Stimulated activated CD4-positive, alpha-beta T cell treated with anti-CD3 and anti-CD28 coated beads, Interleukin-4, amount 100 ng/mL, for 24 hours (primary cell): ENCODE measurements at regions not wholly inside any gene's neighbourhood (a gene's known extent, or its start where the extent isn't known, plus 50 kb on each side); places are given as distances from the start of the nearest gene placed in this dataset.
"Not testable (repeated sequence)": the region's sequence is repeated elsewhere in the genome, so short reads cannot be mapped to it uniquely, and the experiment has no call there.

ENCODE experiments used
- DNase-seq: peaks from one replicate; pipeline ENCODE4 v3.0.0-alpha.2; 2020

DNA sequence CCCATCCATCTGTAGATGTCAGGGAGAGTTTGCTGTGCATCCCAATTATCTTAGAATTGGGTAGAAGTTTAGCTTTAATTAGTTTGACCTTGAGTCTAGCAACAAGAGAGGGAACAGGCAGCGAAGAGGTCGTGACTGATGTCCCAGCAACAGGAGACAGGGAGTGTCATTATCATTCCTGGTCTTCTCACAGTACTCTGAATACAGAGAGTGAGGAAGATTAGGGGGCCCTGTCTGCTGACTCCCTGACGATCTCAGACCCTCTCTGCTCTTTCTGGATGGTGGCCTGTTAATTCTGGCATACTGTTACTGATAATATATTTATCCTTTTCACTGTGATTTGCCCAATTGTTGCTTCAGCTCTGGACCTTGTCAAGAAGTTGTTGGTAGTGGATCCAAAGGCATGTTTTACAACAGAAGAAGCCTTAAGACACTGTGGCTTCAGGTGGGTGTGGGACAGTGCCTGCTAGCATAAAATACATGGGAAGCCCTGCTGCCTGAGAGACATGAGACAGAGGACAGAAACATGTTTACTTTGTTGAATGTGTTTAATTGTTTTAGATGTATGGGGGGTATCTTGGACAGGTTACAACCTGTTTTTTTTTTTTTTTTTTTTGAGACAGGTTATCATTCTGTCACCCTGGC is 256.6 kb downstream of the GOLGA6L6 start:
- not testable (repeated sequence) for DNase-seq

DNA sequence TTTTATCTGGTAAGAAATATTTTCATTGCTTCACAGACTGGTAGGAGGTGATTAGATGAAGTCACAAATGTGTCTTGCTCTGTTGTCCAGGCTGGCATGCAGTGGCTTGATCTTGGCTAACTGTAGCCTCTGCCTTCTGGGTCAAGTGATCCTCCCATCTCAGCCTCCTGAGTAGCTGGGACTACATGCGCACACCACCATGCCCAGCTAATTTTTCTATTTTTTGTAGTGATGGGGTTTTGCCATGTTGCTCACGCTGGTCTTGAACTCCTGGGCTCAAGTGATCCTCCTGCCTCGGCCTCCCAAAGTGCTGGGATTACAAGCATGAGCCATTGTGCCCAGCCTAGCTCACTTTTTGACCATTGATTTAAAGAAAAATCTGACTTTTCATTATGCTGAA is 257.9 kb downstream of the GOLGA6L6 start:
- not testable (repeated sequence) for DNase-seq

DNA sequence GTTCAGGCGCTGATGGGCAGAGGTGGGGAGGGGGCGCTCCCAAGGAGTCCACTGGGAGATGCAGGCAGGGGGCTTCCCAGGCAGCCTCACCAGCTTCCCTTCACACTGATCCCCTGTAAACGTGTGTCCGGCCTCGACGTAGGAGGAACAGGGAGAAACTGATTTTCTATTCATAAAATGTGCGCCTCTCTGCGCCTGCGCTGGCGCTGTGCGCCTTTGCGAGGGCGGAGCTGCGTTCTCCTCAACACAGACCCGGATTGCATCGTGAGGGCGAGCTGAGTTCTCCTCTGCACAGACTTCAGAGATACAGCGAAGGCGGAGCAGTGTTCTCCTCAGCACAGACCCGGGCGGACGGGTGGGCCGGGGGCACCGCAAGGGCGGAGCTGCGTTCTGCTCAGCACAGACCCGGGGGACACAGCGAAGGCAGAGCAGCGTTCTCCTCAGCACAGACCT is 259.1 kb downstream of the GOLGA6L6 start:
- not testable (repeated sequence) for DNase-seq

DNA sequence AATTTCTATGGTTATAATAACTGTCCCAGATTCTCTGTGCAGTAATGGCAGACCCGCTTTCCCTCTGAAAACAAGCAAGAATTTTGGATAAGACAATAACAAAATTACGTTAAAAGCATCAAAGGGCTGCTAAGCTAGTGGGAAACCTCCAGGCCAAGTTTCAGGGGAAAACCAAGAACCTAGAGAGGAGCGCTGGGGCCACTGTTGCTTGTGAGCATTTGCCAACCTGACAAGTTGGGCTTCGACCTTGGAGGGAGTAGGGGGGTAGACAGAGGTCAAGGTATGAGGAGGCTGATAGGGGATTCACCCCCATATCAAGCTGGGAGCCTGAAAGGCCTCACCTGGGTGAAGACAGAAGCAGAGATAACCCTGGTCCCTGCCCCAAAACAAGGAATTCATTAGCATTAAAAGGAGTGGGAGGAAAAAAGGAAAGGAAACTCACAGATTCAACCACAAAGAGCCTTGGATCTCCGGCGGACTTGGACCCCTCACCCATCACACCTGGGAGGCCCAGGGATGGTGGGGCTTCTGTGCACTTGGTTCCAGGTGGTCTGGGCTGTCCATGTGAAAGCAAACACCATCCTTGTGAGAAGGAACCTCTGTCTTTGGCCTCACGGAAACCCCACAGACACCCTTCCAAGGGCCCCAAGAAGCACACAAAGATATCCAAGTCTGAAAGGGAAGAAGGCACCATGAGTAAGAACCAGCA is 259.9 kb downstream of the GOLGA6L6 start:
- DNase-seq = not testable (repeated sequence)

DNA sequence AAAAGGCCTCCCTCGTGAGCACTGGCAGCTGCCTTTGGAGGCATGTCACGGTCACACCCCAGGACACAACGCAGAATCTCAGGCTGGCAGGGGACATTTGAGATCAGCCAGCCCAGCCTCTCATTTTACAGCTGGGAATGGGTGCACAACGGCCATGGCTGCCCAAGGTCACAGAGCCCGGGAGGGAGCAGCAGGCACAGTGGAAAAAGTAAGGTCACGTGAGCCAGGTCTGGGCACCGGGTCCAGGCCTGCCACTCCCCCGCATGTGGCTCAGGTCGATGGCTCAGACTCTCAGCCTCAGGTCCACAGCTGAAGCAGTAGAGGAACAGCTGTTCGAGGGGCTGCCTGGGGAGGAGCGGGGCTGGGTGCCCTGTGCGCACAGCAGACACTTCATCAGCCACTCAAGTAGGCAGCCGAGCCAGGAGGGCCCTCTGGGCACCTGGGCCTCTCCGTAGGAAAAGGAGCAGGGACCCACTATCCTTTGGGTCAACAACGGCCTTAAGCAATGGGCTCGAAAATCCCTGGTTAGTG is 260.6 kb downstream of the GOLGA6L6 start:
- no peak for DNase-seq

DNA sequence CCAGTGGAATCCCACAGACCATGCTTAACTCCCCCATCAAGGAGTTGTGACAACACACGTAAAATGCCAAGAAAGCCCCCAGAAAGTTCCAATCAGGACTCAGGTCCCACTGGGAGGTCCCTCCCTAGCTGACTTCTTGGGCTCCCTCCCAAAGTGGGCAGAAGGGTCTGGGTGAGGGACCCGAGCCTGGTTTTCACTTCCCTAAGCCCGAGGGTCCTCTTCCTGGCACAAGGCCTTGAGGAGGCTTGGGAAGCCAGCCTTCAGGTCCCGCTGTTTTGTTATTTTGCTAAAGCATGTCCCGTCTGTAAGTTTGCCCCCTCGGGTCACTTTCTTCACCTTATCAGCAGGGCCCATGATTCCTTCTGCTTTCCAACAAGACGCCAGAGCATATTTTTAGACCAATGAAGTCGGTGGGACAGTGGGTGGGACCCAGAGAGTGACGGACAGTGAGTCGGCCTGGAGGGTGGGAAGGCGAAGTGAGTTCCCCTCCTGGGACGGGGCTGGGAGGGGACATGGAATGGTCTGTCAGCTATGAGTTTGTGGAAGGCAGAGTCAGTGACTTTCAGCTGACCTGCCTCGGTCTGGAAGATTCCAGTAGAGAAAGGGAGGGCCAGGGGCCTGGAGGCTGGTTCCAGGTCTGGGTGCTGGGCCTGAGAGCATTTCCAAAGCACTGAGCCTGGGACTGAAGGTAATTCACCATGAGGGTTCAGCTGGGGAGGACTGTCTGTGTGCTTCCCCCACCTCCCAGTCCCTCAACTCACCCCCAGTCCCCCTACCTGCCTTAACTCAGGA is 261.3 kb downstream of the GOLGA6L6 start:
- not testable (repeated sequence) for DNase-seq

DNA sequence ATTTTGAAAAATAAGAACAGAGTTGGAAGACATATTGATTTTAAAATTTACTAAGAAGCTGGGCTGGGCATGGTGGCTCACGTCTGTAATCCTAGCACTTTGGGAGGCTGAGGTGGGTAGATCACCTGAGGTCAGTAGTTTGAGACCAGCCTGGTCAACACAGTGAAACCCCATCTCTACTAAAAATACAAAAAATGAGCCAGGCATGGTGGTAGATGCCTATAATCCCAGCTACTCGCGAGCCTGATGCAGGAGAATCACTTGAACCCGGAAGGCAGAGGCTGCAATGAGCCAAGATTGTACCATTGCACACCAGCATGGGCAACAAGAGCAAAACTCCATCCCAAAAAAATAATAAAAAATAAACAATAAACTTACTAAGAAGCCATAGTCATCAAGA is 262.5 kb downstream of the GOLGA6L6 start:
- DNase-seq = not testable (repeated sequence)

DNA sequence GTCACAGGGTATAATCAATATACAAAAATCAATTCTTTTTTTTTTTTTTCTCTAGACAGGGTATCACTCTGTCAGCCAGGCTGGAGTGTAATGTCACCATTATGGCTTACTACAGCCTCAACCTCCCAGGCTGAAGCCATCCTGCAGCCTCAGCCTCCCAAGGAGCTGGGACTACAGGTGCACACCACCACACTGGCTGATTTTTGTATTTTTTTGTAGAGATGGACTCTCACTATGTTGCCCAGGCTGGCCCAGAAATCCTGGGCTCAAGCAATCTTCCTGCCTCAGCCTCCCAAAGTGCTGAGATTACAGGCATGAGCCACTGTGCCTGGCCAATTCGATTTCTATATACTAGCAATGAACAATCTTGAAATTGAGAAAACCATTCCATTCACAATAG is 263.2 kb downstream of the GOLGA6L6 start:
- DNase-seq = not testable (repeated sequence)

DNA sequence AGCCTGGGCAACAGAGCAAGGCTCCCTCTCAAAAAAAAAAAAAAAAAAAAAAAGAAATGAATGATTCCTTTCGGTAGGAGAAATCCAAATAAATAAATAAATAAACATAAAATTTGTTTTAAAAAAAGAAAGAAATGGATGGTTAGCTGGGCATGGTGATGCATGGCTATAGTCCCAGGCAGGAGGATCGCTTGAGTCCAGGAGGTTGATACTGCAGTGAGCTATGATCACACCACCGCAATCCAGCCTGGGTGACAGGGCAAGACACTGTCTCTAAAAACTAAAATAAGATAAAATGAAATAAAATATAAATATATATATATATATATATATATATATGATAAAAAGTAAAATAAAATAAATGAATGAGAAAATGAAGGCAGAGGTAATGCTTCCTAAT is 264.1 kb downstream of the GOLGA6L6 start:
- not testable (repeated sequence) for DNase-seq

DNA sequence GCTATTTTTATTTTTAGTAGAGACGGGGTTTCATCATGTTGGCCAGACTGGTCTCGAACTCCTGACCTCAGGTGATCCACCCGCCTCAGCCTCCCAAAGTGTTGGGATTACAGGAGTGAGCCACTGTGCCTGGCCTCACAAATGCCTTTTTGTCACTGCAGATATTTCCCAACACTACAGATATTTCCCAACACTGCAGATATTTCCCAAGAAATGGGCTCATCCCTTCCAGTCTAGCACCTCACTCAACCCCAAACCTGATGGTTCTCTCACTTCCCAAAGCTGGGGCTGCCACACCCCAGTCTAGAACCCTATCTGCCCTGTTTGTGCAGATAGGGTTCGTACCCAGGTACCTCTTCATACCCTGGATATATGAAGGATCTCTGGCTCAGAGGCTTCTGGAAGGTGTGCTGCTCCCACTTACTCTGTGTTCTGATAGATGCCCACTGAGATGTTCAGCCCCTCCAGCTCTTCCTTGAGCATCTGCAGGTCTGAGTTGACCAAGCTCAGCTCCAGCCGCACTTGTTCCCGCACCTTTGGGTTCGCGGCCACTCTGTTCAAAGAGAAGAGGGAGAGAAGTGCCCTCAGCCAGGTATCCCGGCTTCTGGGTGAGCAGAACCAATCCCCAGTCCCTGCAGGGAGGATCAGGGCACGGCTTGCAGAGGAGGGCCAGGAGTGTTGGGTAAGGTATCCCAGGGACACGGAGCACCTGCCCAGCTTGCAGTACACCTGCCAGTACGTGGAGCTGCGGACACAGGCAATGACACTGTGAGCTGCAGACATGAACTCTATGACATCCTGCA is 265.1 kb downstream of the GOLGA6L6 start:
- not testable (repeated sequence) for DNase-seq

DNA sequence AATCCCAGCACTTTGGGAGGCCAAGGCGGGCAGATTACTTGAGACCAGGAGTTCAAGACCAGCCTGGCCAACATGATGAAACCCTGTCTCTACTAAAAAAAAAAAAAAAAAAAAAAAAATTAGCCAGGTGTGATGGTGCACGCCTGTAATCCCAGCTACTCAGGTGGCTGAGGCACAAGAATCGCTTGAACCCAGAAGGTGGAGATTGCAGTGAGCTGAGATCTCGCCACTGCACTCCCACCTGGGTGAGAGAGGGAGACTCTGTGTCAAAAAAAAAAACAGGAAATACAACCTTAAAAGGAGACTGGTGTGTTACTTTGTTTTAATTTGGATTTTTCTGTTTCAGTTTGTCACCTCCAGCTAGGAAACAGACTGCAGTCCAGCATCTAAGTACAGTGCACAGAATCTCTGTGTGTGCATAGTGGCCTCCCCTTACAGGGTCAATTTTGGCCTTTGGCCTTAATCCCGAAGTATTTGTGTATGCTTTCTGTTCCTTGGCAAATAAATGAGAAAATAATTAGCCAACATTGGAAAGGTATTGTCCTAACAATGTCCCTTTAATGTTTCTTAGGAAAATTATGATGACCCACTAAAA is 266.1 kb downstream of the GOLGA6L6 start:
- DNase-seq = not testable (repeated sequence)

DNA sequence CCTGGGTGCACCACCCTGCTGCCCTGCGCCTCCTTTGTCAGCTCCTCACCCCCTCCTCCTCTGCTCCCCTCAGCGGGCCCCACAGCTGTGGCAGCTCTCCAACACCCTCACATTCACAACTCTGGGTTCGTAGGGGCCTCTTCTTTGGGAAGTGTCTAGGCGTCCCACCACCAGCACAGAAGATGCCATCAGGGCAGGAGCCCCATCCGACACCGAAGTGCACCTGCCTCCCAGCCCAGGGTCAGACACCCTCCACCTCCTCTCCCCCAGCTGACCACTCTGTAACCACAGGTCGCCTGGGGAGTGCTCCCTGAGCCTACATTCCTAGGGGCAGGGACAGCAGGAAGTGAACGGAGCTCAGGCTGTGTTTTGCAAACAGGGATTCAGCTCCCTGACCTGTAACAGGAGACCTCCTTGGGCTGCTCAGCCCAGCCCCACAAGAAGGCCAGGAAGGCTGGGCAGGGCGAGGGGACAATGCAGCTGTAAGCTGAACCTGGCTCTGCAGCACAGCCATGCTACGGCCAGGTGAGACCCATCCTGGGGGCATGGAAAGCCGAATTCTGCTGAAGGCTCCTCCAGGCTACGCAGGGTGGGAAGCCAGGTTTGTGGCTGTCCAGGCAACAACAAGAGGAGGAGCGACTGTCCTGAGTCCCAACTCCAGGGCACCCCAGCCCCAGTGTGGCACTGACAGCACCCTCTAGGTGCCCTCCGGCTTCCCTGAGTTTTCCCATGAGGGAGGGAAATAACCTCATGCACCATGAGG is 269.0 kb downstream of the GOLGA6L6 start:
- no peak for DNase-seq

DNA sequence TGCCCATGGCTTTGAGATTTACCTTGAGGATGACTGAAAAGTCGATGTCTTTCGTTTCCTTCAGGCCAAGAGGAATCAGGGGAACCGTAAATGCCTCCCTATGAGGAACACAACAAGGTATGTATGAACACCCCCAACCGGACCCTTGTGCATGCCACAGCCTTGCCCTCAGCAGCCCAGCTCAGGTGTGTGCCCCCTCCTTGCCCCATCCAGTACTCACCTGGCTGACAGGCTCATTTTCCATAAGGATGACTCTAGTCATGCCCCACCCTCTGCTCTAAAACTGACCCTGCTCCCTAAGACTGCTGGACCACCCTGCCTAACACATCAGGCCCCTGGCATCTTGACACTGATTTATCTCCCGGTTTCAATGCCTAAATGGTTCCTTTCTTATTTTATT is 270.0 kb downstream of the GOLGA6L6 start:
- no peak for DNase-seq

DNA sequence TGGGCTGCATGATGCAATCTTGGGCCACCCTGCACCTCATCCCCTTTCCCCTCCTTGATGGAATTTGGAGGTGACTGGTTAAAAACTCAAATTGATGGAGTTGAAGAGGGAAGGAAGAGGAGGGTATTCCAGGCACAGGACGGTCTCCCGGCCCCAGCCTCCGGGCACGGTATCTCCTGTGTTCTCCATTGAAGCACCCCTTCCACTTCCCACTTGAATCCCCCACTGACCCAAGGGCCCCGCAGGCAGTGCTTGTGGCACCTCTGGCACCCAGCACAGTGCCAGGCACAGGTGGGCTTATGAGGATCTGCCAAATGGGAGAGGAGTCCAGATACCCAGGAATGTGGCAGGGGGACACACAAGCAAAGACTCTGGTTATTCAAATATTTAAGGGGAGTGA is 271.6 kb downstream of the GOLGA6L6 start:
- DNase-seq = not testable (repeated sequence)

DNA sequence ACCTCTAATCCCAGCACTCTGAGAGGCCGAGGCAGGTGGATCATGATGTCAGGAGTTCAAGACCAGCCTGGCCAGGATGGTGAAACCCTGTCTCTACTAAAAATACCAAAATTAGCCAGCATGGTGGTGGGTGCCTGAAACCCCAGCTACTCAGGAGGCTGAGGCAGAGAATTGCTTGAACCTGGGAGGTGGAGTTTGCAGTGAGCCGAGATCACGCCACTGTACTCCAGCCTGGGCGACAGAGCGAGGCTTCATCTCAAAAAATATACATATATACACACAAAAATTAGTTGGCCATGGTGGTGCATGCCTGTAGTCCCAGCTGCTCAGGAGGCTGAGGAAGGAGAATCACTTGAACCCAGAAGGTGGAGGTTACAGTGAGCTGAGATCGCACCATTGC is 273.6 kb downstream of the GOLGA6L6 start:
- not testable (repeated sequence) for DNase-seq

DNA sequence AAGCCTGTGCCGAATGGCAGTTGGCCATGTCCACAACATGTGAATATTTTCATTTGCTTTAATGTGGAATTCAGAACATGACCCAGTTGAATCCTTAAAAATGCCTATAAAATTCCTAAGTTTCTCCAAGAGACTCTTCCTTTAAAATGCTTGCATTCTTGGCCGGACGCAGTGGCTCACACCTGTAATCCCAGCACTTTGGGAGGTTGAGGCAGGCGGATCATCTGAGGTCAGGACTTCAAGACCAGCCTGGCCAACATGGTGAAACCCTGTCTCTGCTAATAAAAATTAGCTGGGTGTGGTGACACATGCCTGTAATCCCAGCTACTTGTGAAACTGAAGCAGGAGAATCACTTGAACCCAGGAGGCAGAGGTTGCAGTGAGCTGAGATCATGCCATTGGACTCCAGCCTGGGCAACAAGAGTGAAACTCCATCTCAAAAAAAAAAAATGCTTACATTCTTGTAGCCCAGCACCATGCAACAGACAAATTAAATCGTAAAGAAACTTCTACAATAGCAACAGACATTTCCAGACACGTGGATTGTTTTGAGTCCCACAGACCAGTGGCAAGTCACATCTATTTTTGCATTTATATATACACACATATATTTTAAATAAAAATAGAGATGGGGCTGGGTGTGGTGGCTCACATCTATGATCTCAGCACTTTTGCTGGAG is 274.4 kb downstream of the GOLGA6L6 start:
- not testable (repeated sequence) for DNase-seq

DNA sequence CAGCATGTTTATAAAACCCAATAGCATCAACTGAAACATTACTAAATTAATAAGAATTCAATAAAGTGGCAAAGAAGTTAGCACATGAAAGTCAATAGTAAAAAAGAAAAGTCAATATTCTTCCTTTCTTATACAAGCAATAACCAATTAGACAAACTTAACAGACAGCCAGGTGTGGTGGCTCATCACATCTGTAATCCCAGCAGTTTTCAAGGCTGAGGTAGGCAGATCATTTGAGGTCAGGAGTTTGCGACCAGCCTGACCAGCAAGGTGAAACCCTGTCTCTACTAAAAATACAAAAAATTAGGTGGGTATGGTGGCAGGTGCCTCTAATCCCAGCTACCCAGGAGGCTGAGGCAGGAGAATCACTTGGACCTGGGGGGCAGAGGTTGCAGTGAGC is 275.9 kb downstream of the GOLGA6L6 start:
- not testable (repeated sequence) for DNase-seq

DNA sequence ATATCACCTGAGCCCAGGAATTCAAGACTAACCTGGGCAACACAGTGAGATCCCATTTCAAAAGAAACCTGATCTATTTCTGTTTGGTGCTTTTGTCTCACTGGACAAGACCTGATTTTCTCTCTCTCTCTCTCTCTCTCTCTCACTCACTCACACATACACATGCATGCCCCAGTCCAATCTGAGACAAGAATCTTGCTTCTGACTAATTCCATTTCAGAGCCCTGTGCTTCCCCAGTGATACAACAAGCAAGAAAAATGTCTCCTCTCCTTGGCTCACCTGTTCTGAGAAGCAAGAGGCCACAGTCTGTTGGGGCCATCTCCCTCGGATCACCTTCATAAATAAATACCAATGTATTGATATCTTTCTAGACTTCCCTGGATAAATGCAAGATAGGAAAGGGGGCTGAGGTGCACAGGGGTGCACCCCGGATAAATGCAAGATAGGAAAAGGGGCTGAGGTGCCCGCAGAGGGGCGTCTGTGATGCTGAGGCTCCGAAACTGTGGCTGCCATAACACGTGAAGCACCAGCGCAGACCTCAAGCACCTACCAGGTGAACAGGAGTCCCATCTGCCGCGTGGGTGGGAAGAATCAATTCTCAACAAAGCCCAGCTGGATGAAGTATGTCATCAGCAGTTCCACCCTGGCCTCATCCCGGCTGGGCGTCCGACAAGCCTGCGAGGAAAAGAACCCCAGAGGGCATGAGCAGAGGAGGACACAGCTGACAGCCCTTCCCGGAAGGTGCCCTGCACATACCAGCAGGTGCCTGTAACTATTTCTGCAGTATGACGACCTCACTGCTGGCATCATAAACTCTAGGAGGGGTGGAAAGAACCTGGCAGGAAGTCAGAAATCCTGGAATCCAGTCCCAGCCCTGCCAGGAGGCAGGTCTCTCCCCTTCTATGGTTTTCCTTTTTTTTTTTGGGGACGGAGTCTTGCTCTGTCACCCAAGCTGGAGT is 280.0 kb downstream of the GOLGA6L6 start:
- DNase-seq = not testable (repeated sequence)

DNA sequence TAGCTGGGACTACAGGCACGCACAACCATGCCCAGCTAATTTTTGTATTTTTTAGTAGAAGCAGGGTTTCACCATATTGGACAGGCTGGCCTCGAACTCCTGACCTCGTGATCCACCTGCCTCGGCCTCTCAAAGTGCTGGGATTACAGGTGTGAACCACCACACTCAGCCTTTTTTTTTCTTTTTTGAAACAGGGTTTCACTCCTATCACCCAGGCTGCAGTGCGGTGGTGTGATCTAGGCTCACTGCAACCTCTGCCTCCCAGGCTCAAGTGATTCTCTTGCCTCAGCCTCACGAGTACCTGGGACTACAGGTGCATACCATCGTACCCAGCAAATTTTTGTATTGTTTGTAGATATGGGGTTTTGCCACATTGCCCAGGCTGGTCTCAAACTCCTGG is 280.9 kb downstream of the GOLGA6L6 start:
- not testable (repeated sequence) for DNase-seq
